GM21529 (cell line): ENCODE measurements at regions not wholly inside any gene's neighbourhood (a gene's known extent, or its start where the extent isn't known, plus 50 kb on each side); places are given as distances from the start of the nearest gene placed in this dataset.
"Not testable (repeated sequence)": the region's sequence is repeated elsewhere in the genome, so short reads cannot be mapped to it uniquely, and the experiment has no call there.

Source experiments
- ATAC-seq: cut with Tn5 transposase; IDR thresholded peaks from one replicate; pipeline ENCODE4 v1.9.1; 2021; ENCODE audit not compliant: unreplicated experiment

GRCh38 chrX:43349363-43349762, 306.7 kb upstream of the MAOA start:
- peak; percentile 77 for ATAC-seq

- no peak for ATAC-seq
Measured at GRCh38 chrX:43350935-43351334, 305.2 kb upstream of the MAOA start.

GRCh38 chrX:43357741-43358140, 298.4 kb upstream of the MAOA start:
- no peak for ATAC-seq

GRCh38 chrX:43373032-43373431, 283.1 kb upstream of the MAOA start:
- ATAC-seq, result no peak

- no peak for ATAC-seq
Measured at GRCh38 chrX:43375136-43375535, 281.0 kb upstream of the MAOA start.

- ATAC-seq, result no peak
Measured at GRCh38 chrX:43380704-43381103, 275.4 kb upstream of the MAOA start.

GRCh38 chrX:43386875-43387274, 269.2 kb upstream of the MAOA start:
- no peak for ATAC-seq

GRCh38 chrX:43405191-43405590, 250.9 kb upstream of the MAOA start:
- no peak for ATAC-seq

- no peak for ATAC-seq
Measured at GRCh38 chrX:43423876-43424275, 232.2 kb upstream of the MAOA start.

GRCh38 chrX:43436517-43436916, 219.6 kb upstream of the MAOA start:
- ATAC-seq, result no peak

- ATAC-seq, result no peak
Measured at GRCh38 chrX:43446752-43447151, 209.3 kb upstream of the MAOA start.

GRCh38 chrX:43448688-43449087, 207.4 kb upstream of the MAOA start:
- ATAC-seq, result no peak

- no peak for ATAC-seq
Measured at GRCh38 chrX:43450355-43450754, 205.7 kb upstream of the MAOA start.

- not testable (repeated sequence) for ATAC-seq
Measured at GRCh38 chrX:43451976-43452686, 204.0 kb upstream of the MAOA start.

GRCh38 chrX:43456063-43456462, 200.0 kb upstream of the MAOA start:
- ATAC-seq, result no peak

- no peak for ATAC-seq
Measured at GRCh38 chrX:43456906-43457305, 199.2 kb upstream of the MAOA start.

GRCh38 chrX:43467608-43468234, 188.4 kb upstream of the MAOA start:
- no peak for ATAC-seq

- no peak for ATAC-seq
Measured at GRCh38 chrX:43469391-43470054, 186.6 kb upstream of the MAOA start.

GRCh38 chrX:43474321-43474720, 181.8 kb upstream of the MAOA start:
- no peak for ATAC-seq

GRCh38 chrX:43479070-43479469, 177.0 kb upstream of the MAOA start:
- ATAC-seq, result no peak

GRCh38 chrX:43479850-43480249, 176.2 kb upstream of the MAOA start:
- no peak for ATAC-seq

- no peak for ATAC-seq
Measured at GRCh38 chrX:43481576-43481975, 174.5 kb upstream of the MAOA start.
